HCT116 (cell line): ENCODE measurements at regions not wholly inside any gene's neighbourhood (a gene's known extent, or its start where the extent isn't known, plus 50 kb on each side); places are given as distances from the start of the nearest gene placed in this dataset.

ENCODE experiments used
- ATAC-seq: fragments of 200-7000 bp; cut with Tn5 transposase; 2 replicates; pipeline ENCODE4 v1.9.1; 2020; ENCODE audit warnings: mild to moderate bottlenecking, moderate library complexity
- BruUV-seq: library from RNA; stranded (reverse); fragments of 400-500 nt; replicated peaks from 2 replicates; lab custom pipeline; 2021; lab: Mats Ljungman, UMichigan
- CTCF ChIA-PET: fragments of 300-600 bp; sonication (Branson Sonifier 250); formaldehyde crosslinking; loops from one replicate; lab custom pipeline; 2021; ENCODE audit warnings: antibody characterized with exemption; lab: Charles Lee
- POLR2A ChIA-PET: fragments of 300-600, 350-600 bp; sonication (Branson Sonifier 250); formaldehyde crosslinking; loops from one replicate; lab custom pipeline; 2021; ENCODE audit warnings: antibody characterized with exemption; lab: Charles Lee
- RAD21 ChIA-PET, 2 experiments: fragments of 300-600 bp; sonication (Branson Sonifier 250); formaldehyde crosslinking; loops; one replicate each; lab custom pipeline; 2023; ENCODE audit warnings: low total read pairs in 2 of 2; ENCODE audit not compliant: uncharacterized antibody in 2 of 2, unreplicated experiment in 2 of 2, low non-redundant PET in 1 of 2; lab: Charles Lee
- DNase-seq: peaks from one replicate; pipeline ENCODE4 v3.0.0-alpha.2; 2010; ENCODE audit warnings: low read depth, low spot score
- H2AFZ ChIP-seq: fragments of 200-600 bp; shearing (Covaris generic), sonication (generic); 2 replicates; pipeline ENCODE4 v1.6.1; 2017; ENCODE audit warnings: low read depth, mixed run types, mixed read lengths, antibody characterized with exemption, low read length; ENCODE audit not compliant: poor library complexity, severe bottlenecking
- H3K27ac ChIP-seq: 2 replicates; pipeline ENCODE4 v1.5.1; 2012; ENCODE audit warnings: low read depth, low read length
- H3K27me3 ChIP-seq: fragments of 200-600 bp; sonication (generic); 2 replicates; pipeline ENCODE4 v1.6.1; 2016; ENCODE audit warnings: mixed run types, low read length, mixed read lengths; ENCODE audit not compliant: insufficient read depth
- H3K36me3 ChIP-seq, 2 experiments: fragments of 200-500 bp in 1 of 2; fragments of 200-600 bp in 1 of 2; sonication (Bioruptor generic) in 1 of 2; sonication (generic) in 1 of 2; 2 replicates each; pipeline versions ENCODE4 v1.5.1 to v1.6.1; 2014 to 2016; ENCODE audit warnings: low read length in 2 of 2, inconsistent platforms in 1 of 2, mixed read lengths in 1 of 2, mixed run types in 1 of 2; ENCODE audit not compliant: insufficient read depth in 2 of 2, control insufficient read depth in 1 of 2
- H3K4me1 ChIP-seq, 2 experiments: fragments of 200-600 bp in 1 of 2; sonication (generic) in 1 of 2; 2 replicates each; pipeline versions ENCODE4 v1.5.1 to v1.6.1; 2012 to 2017; ENCODE audit warnings: low read length in 2 of 2, inconsistent platforms in 1 of 2, mild to moderate bottlenecking in 1 of 2, mixed read lengths in 1 of 2, mixed run types in 1 of 2, moderate library complexity in 1 of 2; ENCODE audit not compliant: insufficient read depth in 2 of 2, control insufficient read depth in 1 of 2
- H3K4me2 ChIP-seq: fragments of 200-600 bp; sonication (generic); 2 replicates; pipeline ENCODE4 v1.6.1; 2017; ENCODE audit warnings: mixed run types, low read length, mixed read lengths
- H3K4me3 ChIP-seq, 2 experiments: fragments of 200-600 bp in 1 of 2; sonication (generic) in 1 of 2; replicated peaks in 1 of 2; 2 replicates each; pipeline ENCODE4 v1.5.1; 2011 to 2016; ENCODE audit warnings: low read length in 2 of 2, control low read depth in 1 of 2, low read depth in 1 of 2, mild to moderate bottlenecking in 1 of 2, mixed read lengths in 1 of 2, mixed run types in 1 of 2
- H3K79me2 ChIP-seq: fragments of 200-600 bp; sonication (generic); 2 replicates; pipeline ENCODE4 v1.6.1; 2017; ENCODE audit warnings: mild to moderate bottlenecking, mixed run types, low read length, moderate library complexity, mixed read lengths; ENCODE audit not compliant: insufficient read depth
- H3K9ac ChIP-seq: fragments of 200-600 bp; sonication (generic); 2 replicates; pipeline ENCODE4 v1.6.1; 2016; ENCODE audit warnings: low read length, mixed read lengths
- H3K9me2 ChIP-seq: fragments of 200-600 bp; sonication (generic), shearing (Covaris generic); 2 replicates; pipeline ENCODE4 v1.6.1; 2017; ENCODE audit warnings: mixed run types, mild to moderate bottlenecking, moderate library complexity; ENCODE audit not compliant: insufficient read depth
- H3K9me3 ChIP-seq, 2 experiments: fragments of 200-500 bp in 1 of 2; fragments of 200-600 bp in 1 of 2; sonication (Bioruptor generic) in 1 of 2; sonication (generic) in 1 of 2; 2 replicates each; pipeline ENCODE4 v1.6.1; 2014 to 2017; ENCODE audit warnings: low read length in 2 of 2, mixed read lengths in 2 of 2, inconsistent platforms in 1 of 2, low read depth in 1 of 2, mild to moderate bottlenecking in 1 of 2, mixed run types in 1 of 2, moderate library complexity in 1 of 2; ENCODE audit not compliant: control insufficient read depth in 1 of 2, insufficient read depth in 1 of 2
- H4K20me1 ChIP-seq: fragments of 200-600 bp; sonication (generic), shearing (Covaris generic); 2 replicates; pipeline ENCODE4 v1.6.1; 2017; ENCODE audit warnings: mixed run types, mild to moderate bottlenecking, moderate library complexity; ENCODE audit not compliant: insufficient read depth
- EZH2 ChIP-seq: fragments of 200-600 bp; sonication (generic); IDR thresholded peaks from 2 replicates; pipeline ENCODE4 v1.6.1; 2017; ENCODE audit warnings: antibody characterized with exemption, mixed run types
- ZBTB33 ChIP-seq: IDR thresholded peaks from 2 replicates; pipeline ENCODE4 v1.6.1; 2011; ENCODE audit warnings: mild to moderate bottlenecking, low read length, moderate library complexity; ENCODE audit not compliant: insufficient replicate concordance; ENCODE audit errors: extremely low read depth
- ZNF274 ChIP-seq: fragments of 200-500 bp; sonication (Bioruptor generic); IDR thresholded peaks from 2 replicates; pipeline ENCODE4 v1.6.1; 2014; ENCODE audit warnings: mild to moderate bottlenecking, low read depth, low read length, inconsistent platforms
- intact Hi-C: fragments of 100-400 bp; cut with micrococcal nuclease; formaldehyde crosslinking; loops from 2 replicates; pipeline ENCODE4 v1.10.0; 2022
- TF ChIP-seq, protein P1 (sequence below): IDR thresholded peaks from 2 replicates; pipeline ENCODE4 v1.6.1; 2012

DNA sequence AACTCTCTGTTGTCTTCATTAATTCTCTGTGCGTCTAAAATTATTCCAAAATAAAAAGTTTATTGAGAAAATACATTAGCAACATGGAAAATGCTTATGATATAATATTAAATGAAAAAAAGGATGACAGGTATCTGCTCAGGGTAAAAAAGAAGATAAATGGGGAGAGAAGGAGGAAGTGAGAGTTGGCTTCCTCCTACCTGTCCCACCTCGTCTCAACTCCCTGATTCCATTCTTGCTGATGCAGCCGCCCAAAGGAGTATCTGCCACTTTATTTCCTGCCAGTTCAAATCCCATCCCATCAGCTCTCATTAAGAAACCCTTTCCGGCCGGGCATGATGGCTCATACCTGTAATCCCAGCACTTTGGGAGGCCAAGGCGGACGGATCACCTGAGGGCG lies 72.5 kb upstream of the ALOX12 start:
- Histone ChIP-seq H3K4me3 (no peak overlapping the region), H3K9ac (no peak overlapping the region), H3K9me3 (no peaks in the 10 kb centered on the region), H3K79me2 (no peaks in the 10 kb centered on the region), H4K20me1 (no peaks in the 10 kb centered on the region), H3K4me2 (no peak overlapping the region), H3K36me3 (peaks cover 0 to 4% of the 10 kb centered on the region in 2 experiments; a peak in 1 of 4 replicates), H2AFZ (no peak overlapping the region), H3K27me3 (no peaks in the 10 kb centered on the region), H3K4me1 (no peaks in the 10 kb centered on the region), H3K9me2 (no peaks in the 10 kb centered on the region), H3K27ac (no peak overlapping the region)
- ChIA-PET RAD21 (no interaction called here), CTCF (no interaction called here), POLR2A (no interaction called here)
- ATAC-seq: no peak
- intact Hi-C loops: no loop called here
- no peak for DNase-seq
- no TSS peak for BruUV-seq
- TF ChIP-seq, protein P1, sequence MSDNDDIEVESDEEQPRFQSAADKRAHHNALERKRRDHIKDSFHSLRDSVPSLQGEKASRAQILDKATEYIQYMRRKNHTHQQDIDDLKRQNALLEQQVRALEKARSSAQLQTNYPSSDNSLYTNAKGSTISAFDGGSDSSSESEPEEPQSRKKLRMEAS: no peak
- TF ChIP-seq ZBTB33 (no peak), EZH2 (no peak)

DNA sequence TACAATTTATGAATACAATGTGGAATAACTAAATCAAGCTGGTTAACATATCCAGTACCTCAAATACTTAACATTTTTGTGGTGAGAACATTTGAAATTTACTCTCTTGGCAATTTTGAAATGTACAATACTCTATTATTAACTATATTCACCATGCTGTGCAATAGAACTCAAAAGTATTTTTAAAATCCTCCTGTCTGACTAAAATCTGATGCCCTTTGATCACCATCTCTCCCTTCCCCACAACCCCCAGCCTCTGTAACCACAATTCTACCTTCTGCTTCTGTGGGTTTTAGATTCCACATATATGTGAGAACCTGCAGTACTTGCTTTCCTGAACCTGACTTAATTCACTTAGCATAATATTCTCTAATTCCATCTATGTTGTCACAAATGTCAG lies 71.6 kb upstream of the ALOX12 start:
- Histone ChIP-seq H3K9me3 (no peaks in the 10 kb centered on the region), H3K27me3 (no peaks in the 10 kb centered on the region), H3K9ac (no peak overlapping the region), H3K4me1 (no peaks in the 10 kb centered on the region), H3K27ac (no peak overlapping the region), H3K36me3 (peaks cover 0 to 4% of the 10 kb centered on the region in 2 experiments; a peak in 1 of 4 replicates), H3K4me2 (no peak overlapping the region), H4K20me1 (no peaks in the 10 kb centered on the region), H3K9me2 (no peaks in the 10 kb centered on the region), H3K79me2 (no peaks in the 10 kb centered on the region), H3K4me3 (no peak overlapping the region), H2AFZ (no peak overlapping the region)
- no TSS peak for BruUV-seq
- intact Hi-C loops: no loop called here
- POLR2A ChIA-PET: interaction anchor here (0.7 kb wide), 1 partner anchor 9 kb away, joined by 6 read pairs; no protein-coding TSS in a partner anchor
- RAD21 ChIA-PET: no interaction called here
- TF ChIP-seq ZNF274: no peak
- no peak for DNase-seq
- CTCF ChIA-PET: no interaction called here
- ATAC-seq: no peak
